ENCODE measurements at regions not wholly inside any gene's neighbourhood (a gene's known extent, or its start where the extent isn't known, plus 50 kb on each side); places are given as distances from the start of the nearest gene placed in this dataset.

DNA sequence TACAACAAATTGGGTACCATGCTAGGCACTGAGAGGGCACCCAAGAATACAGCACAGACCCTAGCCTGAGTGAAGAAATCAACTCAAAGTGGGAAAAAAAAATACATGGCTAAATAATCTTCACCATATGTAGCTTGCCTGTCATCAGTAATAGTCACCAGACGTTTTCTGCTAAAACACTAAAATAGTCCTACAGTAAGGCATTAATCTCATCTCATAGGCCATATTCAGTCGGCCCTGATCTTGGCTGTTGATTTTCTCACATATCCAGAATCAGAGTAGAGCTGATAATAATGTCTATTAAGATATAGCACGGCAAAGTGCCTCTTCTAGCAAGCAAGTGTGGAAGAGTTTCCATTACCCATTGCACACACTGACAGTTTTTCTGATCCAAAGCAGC lies 322.1 kb upstream of the SLC30A5 start:
- H3K9me3 ChIP-seq (ENCODE audit: low read depth, low read length), result no peaks in the 10 kb centered on the region
- H3K4me3 ChIP-seq, result no peak overlapping the region
- H3K27ac ChIP-seq, result no peak overlapping the region

DNA sequence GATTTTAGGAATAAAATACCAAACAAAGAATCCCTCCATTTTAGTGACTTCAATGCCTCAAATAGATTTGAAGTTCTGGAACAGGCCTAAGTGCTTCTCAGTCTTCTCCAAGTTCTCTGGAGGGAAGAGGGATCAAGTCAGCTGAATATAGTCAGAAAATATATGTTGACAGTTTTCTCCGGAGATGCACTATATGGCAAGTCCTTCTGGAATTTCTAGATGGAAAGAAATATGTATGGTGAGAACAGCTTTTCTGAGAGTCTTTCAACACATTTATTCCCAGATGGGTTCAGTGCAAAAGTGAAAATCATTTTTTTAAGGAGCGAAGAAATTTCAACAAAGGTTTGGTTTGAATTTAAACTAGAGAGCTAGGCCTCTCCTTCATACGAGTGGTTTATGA lies 317.4 kb upstream of the SLC30A5 start:
- TF ChIP-seq FOXP2 (optimal IDR thresholded peaks at IDR 0.05; ENCODE audit: control extremely low read depth, extremely low read length, insufficient read depth) (no peak), EZH2 (IDR thresholded peaks at IDR 0.05) (no peak), POLR2AphosphoS5 (IDR thresholded peaks at IDR 0.05; ENCODE audit: borderline replicate concordance, low read depth, low read length) (no peak)
- H3K9me3 ChIP-seq (ENCODE audit: low read depth, low read length), result no peaks in the 10 kb centered on the region
- H3K27ac ChIP-seq, result no peak overlapping the region
- H3K4me3 ChIP-seq, result no peak overlapping the region
- no peak overlapping the region for H3K9ac ChIP-seq (ENCODE audit: insufficient read length)
- no peak for DNase-seq (ENCODE audit: low read depth, low spot score)
- no peaks in the 10 kb centered on the region for H3K36me3 ChIP-seq (ENCODE audit: insufficient read depth, low read length)

More for the DNA sequence above, 322.1 kb upstream of the SLC30A5 start:
- TF ChIP-seq EZH2 (IDR thresholded peaks at IDR 0.05) (no peak), FOXP2 (optimal IDR thresholded peaks at IDR 0.05; ENCODE audit: control extremely low read depth, extremely low read length, insufficient read depth) (no peak), POLR2AphosphoS5 (IDR thresholded peaks at IDR 0.05; ENCODE audit: borderline replicate concordance, low read depth, low read length) (no peak)
- no peak for DNase-seq (ENCODE audit: low read depth, low spot score)
- Histone ChIP-seq H3K36me3 (ENCODE audit: insufficient read depth, low read length) (no peaks in the 10 kb centered on the region), H3K9ac (ENCODE audit: insufficient read length) (no peak overlapping the region)

DNA sequence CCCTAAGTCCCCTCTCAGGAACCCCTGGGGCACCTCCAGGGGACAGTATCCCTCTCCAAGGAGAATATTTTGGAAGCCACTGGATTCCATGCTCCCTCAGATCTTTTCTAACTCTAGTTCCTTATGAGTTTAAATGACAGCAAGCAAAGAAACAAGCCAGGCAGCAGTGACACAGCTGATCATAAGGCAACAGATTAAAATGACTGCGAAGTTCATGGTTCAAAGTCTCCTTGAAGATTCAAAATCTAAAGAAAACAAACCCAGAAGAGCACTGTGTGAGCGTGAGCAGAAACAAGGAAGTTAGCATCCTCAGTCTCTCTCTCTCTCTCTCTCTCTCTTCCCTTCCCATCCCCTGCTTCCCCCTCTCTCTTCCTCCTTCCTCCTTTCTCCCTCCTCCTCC lies 316.7 kb upstream of the SLC30A5 start:
- TF ChIP-seq FOXP2 (optimal IDR thresholded peaks at IDR 0.05; ENCODE audit: control extremely low read depth, extremely low read length, insufficient read depth), result no peak
- TF ChIP-seq EZH2 (IDR thresholded peaks at IDR 0.05), result no peak
- TF ChIP-seq POLR2AphosphoS5 (IDR thresholded peaks at IDR 0.05; ENCODE audit: borderline replicate concordance, low read depth, low read length), result no peak
- H3K36me3 ChIP-seq (ENCODE audit: insufficient read depth, low read length), result no peaks in the 10 kb centered on the region
- no peak overlapping the region for H3K4me3 ChIP-seq
- H3K27ac ChIP-seq, result no peak overlapping the region
- DNase-seq (ENCODE audit: low read depth, low spot score), result no peak
- no peaks in the 10 kb centered on the region for H3K9me3 ChIP-seq (ENCODE audit: low read depth, low read length)
- no peak overlapping the region for H3K9ac ChIP-seq (ENCODE audit: insufficient read length)

DNA sequence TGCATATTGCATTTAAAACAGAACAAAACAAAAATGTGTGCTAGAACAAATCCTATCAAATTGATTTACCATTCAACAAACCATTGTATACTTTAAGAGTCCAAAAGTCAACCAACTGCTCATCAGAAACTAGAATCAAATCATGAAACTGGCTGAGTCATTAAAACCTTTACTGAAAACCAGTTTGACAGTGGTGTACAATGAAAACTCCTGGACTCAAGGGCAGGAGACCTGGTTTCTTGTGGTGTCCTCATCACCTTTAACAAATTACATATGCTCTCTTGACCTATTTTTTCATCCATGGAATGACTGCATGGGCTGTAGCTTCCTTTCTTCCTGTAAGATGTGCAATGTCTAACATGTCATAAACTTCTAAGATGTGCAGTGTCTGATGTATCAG lies 315.3 kb upstream of the SLC30A5 start:
- DNase-seq (ENCODE audit: low read depth, low spot score), result no peak
- no peaks in the 10 kb centered on the region for H3K36me3 ChIP-seq (ENCODE audit: insufficient read depth, low read length)
- H3K27ac ChIP-seq, result no peak overlapping the region
- no peak overlapping the region for H3K9ac ChIP-seq (ENCODE audit: insufficient read length)
- no peak overlapping the region for H3K4me3 ChIP-seq
- TF ChIP-seq EZH2 (IDR thresholded peaks at IDR 0.05), result no peak
- TF ChIP-seq POLR2AphosphoS5 (IDR thresholded peaks at IDR 0.05; ENCODE audit: borderline replicate concordance, low read depth, low read length), result no peak
- H3K9me3 ChIP-seq (ENCODE audit: low read depth, low read length), result no peaks in the 10 kb centered on the region

- TF ChIP-seq FOXP2 (optimal IDR thresholded peaks at IDR 0.05; ENCODE audit: control extremely low read depth, extremely low read length, insufficient read depth) (no peak), POLR2AphosphoS5 (IDR thresholded peaks at IDR 0.05; ENCODE audit: borderline replicate concordance, low read depth, low read length) (no peak), EZH2 (IDR thresholded peaks at IDR 0.05) (no peak)
These were observed 313.4 kb upstream of the SLC30A5 start for GRCh38 chr5:68780299-68780955.

GRCh38 chr5:68793074-68793473 lies 300.7 kb upstream of the SLC30A5 start:
- Histone ChIP-seq H3K36me3 (ENCODE audit: insufficient read depth, low read length) (no peaks in the 10 kb centered on the region), H3K9me3 (ENCODE audit: low read depth, low read length) (no peaks in the 10 kb centered on the region), H3K4me3 (no peak overlapping the region), H3K9ac (ENCODE audit: insufficient read length) (no peak overlapping the region), H3K27ac (no peak overlapping the region)
- TF ChIP-seq POLR2AphosphoS5 (IDR thresholded peaks at IDR 0.05; ENCODE audit: borderline replicate concordance, low read depth, low read length) (no peak), EZH2 (IDR thresholded peaks at IDR 0.05) (no peak), FOXP2 (optimal IDR thresholded peaks at IDR 0.05; ENCODE audit: control extremely low read depth, extremely low read length, insufficient read depth) (no peak)
- no peak for DNase-seq (ENCODE audit: low read depth, low spot score)

More at GRCh38 chr5:68780299-68780955, 313.4 kb upstream of the SLC30A5 start:
- Histone ChIP-seq H3K36me3 (ENCODE audit: insufficient read depth, low read length) (no peaks in the 10 kb centered on the region), H3K9ac (ENCODE audit: insufficient read length) (no peak overlapping the region), H3K4me3 (no peak overlapping the region), H3K27ac (no peak overlapping the region), H3K9me3 (ENCODE audit: low read depth, low read length) (no peaks in the 10 kb centered on the region)
- DNase-seq (ENCODE audit: low read depth, low spot score), result no peak

- no peaks in the 10 kb centered on the region for H3K9me3 ChIP-seq (ENCODE audit: low read depth, low read length)
- no peak overlapping the region for H3K27ac ChIP-seq
- H3K4me3 ChIP-seq, result no peak overlapping the region
- DNase-seq (ENCODE audit: low read depth, low spot score), result no peak
- no peaks in the 10 kb centered on the region for H3K36me3 ChIP-seq (ENCODE audit: insufficient read depth, low read length)
- TF ChIP-seq POLR2AphosphoS5 (IDR thresholded peaks at IDR 0.05; ENCODE audit: borderline replicate concordance, low read depth, low read length), result no peak
- TF ChIP-seq FOXP2 (optimal IDR thresholded peaks at IDR 0.05; ENCODE audit: control extremely low read depth, extremely low read length, insufficient read depth), result no peak
- H3K9ac ChIP-seq (ENCODE audit: insufficient read length), result no peak overlapping the region
These were observed 299.8 kb upstream of the SLC30A5 start for GRCh38 chr5:68793993-68794392.

DNA sequence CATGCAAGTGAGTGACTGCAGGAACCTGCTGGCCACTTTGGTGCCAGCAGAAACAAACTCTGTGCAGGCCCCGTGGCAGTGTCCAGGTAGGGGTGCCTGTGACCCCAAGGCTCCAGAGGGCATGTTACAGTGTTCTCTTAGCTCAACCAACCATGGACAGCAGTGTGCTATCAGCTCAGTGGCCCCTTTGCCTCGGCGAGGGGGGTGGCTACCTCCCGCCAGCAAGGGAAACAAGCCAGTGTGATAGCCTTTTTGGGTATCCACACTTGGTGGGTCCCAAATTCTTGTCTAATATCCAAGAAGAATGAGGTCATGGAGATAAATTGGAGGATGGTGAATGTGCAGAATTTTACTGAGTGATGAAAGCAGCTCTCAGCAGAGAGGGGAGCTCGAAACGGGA lies 298.6 kb upstream of the SLC30A5 start:
- TF ChIP-seq POLR2AphosphoS5 (IDR thresholded peaks at IDR 0.05; ENCODE audit: borderline replicate concordance, low read depth, low read length) (no peak), EZH2 (IDR thresholded peaks at IDR 0.05) (no peak)
- Histone ChIP-seq H3K9ac (ENCODE audit: insufficient read length) (no peak overlapping the region), H3K9me3 (ENCODE audit: low read depth, low read length) (no peaks in the 10 kb centered on the region), H3K36me3 (ENCODE audit: insufficient read depth, low read length) (no peaks in the 10 kb centered on the region), H3K27ac (no peak overlapping the region), H3K4me3 (no peak overlapping the region)
- no peak for DNase-seq (ENCODE audit: low read depth, low spot score)
